Calu3 (cell line): ENCODE measurements at regions not wholly inside any gene's neighbourhood (a gene's known extent, or its start where the extent isn't known, plus 50 kb on each side); places are given as distances from the start of the nearest gene placed in this dataset.
"Not testable (repeated sequence)": the region's sequence is repeated elsewhere in the genome, so short reads cannot be mapped to it uniquely, and the experiment has no call there.

Source experiments
- BruUV-seq: library from RNA; stranded (reverse); fragments of 400-500 nt; replicated peaks from 2 replicates; lab custom pipeline; 2021; lab: Mats Ljungman, UMichigan
- CTCF ChIA-PET: fragments of 300-600 bp; sonication (Branson Sonifier 250); formaldehyde crosslinking; loops from one replicate; lab custom pipeline; 2022; ENCODE audit warnings: antibody characterized with exemption; lab: Charles Lee
- DNase-seq: peaks from one replicate; pipeline ENCODE4 v3.0.0; 2022
- H3K27ac Mint-ChIP-seq: one replicate; pipeline ENCODE4 v1.8.0; 2022; ENCODE audit warnings: mixed read lengths; ENCODE audit not compliant: unreplicated experiment
- H3K27me3 Mint-ChIP-seq: one replicate; pipeline ENCODE4 v1.8.0; 2022; ENCODE audit warnings: mixed read lengths; ENCODE audit not compliant: unreplicated experiment
- H3K36me3 Mint-ChIP-seq: one replicate; pipeline ENCODE4 v1.8.0; 2022; ENCODE audit warnings: mild to moderate bottlenecking, moderate library complexity, mixed read lengths; ENCODE audit not compliant: insufficient read depth, unreplicated experiment
- H3K4me1 Mint-ChIP-seq: one replicate; pipeline ENCODE4 v1.8.0; 2022; ENCODE audit warnings: mild to moderate bottlenecking, low read depth, mixed read lengths; ENCODE audit not compliant: unreplicated experiment
- H3K4me3 Mint-ChIP-seq: one replicate; pipeline ENCODE4 v1.8.0; 2022; ENCODE audit warnings: mild to moderate bottlenecking, low read depth, moderate library complexity, mixed read lengths; ENCODE audit not compliant: unreplicated experiment
- H3K9me3 Mint-ChIP-seq: one replicate; pipeline ENCODE4 v1.8.0; 2022; ENCODE audit warnings: low read depth, mixed read lengths; ENCODE audit not compliant: unreplicated experiment
- CTCF ChIP-seq: fragments of 200-600 bp; IDR thresholded peaks from one replicate; pipeline ENCODE4 v1.8.0; 2022; ENCODE audit warnings: antibody characterized with exemption; ENCODE audit not compliant: unreplicated experiment
- intact Hi-C: fragments of 100-400 bp; cut with micrococcal nuclease; formaldehyde crosslinking; loops from one replicate; pipeline ENCODE4 v1.10.0; 2022; ENCODE audit not compliant: unreplicated experiment

GRCh38 chr14:84336433-84336832, 1193.5 kb upstream of the FLRT2 start:
- H3K4me3 Mint-ChIP-seq: no peak overlapping the region
- DNase-seq: no peak
- CTCF ChIA-PET: no interaction called here

GRCh38 chr14:84340938-84341337, 1189.0 kb upstream of the FLRT2 start:
- CTCF ChIA-PET: no interaction called here
- H3K9me3 Mint-ChIP-seq: peaks cover 8% of the 10 kb centered on the region
- intact Hi-C loops: no loop called here
- no peak for DNase-seq
- no peak overlapping the region for H3K4me3 Mint-ChIP-seq
- H3K27me3 Mint-ChIP-seq: no peaks in the 10 kb centered on the region
- H3K4me1 Mint-ChIP-seq: no peaks in the 10 kb centered on the region
- H3K27ac Mint-ChIP-seq: no peak overlapping the region
- no peaks in the 10 kb centered on the region for H3K36me3 Mint-ChIP-seq
- BruUV-seq: no TSS peak
- no peak for TF ChIP-seq CTCF

More at GRCh38 chr14:84336433-84336832, 1193.5 kb upstream of the FLRT2 start:
- H3K27me3 Mint-ChIP-seq: no peaks in the 10 kb centered on the region
- no peaks in the 10 kb centered on the region for H3K36me3 Mint-ChIP-seq
- intact Hi-C loops: no loop called here
- no peak overlapping the region for H3K27ac Mint-ChIP-seq
- no peak for TF ChIP-seq CTCF
- H3K4me1 Mint-ChIP-seq: no peaks in the 10 kb centered on the region
- H3K9me3 Mint-ChIP-seq: peaks cover 14% of the 10 kb centered on the region
- BruUV-seq: no TSS peak

DNA sequence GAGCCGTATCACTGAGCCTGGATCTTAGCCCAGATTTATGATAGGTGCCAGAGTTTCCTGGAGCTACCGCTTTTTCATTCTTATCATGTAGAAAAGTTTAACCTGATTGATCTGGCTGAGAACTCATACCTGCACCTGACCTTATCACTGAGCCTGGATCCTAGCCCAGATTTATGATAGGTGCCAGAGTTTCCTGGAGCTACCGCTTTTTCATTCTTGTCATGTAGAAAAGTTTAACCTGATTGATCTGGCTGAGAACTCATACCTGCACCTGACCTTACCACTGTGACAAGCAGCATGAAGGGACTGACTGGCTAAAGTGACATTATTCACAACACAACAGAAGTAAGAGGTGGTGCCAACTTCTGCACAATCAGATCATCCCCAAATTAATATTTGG, 1188.1 kb upstream of the FLRT2 start:
- intact Hi-C loops, DNase-seq, H3K4me1 Mint-ChIP-seq, H3K4me3 Mint-ChIP-seq, BruUV-seq, CTCF ChIA-PET, H3K27me3 Mint-ChIP-seq, H3K36me3 Mint-ChIP-seq, H3K27ac Mint-ChIP-seq: not testable (repeated sequence)
- H3K9me3 Mint-ChIP-seq: peaks cover 10% of the 10 kb centered on the region

DNA sequence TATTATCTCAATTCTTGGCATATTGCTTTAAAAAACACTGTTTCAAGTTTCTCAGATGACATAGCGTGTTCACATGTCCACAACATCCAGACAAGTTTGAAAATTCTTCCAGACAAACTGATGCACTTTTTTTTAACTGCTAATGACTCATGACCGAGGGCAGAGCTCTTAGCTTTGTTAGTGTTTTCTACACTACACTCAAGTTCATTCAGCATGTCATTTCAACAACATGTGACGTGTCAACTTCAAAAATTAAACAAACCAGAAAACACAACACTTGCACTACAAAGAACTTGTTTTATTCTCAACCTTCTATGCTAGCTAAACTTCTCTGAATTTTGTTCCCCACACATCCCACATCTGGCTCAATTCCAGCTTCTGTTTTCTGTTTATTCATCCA, 1186.3 kb upstream of the FLRT2 start:
- no peaks in the 10 kb centered on the region for H3K27me3 Mint-ChIP-seq
- no TSS peak for BruUV-seq
- H3K27ac Mint-ChIP-seq: no peak overlapping the region
- no peak for DNase-seq
- CTCF ChIA-PET: no interaction called here
- H3K9me3 Mint-ChIP-seq: peaks cover 11% of the 10 kb centered on the region
- H3K4me1 Mint-ChIP-seq: no peaks in the 10 kb centered on the region
- no peaks in the 10 kb centered on the region for H3K36me3 Mint-ChIP-seq
- intact Hi-C loops: no loop called here
- no peak overlapping the region for H3K4me3 Mint-ChIP-seq
- no peak for TF ChIP-seq CTCF

DNA sequence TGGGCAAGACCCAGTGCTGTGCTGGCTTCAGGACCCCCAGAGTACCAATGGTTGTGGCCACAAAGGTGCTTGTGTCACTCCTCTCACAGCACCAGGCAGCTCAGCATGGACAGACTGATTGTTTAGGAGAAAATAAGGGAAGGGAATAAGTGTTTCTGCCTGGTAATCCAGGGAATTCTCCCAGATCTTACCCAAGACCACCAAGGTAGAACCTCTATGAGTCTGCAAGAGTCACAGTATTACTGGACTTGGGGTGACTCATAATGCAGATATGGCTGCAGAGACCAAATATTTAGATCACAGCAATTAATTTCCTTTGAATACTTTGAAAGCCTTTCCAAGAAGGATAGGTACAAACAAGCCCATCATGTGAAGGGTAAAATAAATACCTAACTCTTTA, 1178.3 kb upstream of the FLRT2 start:
- BruUV-seq: no TSS peak

More for the DNA sequence above, 1178.3 kb upstream of the FLRT2 start:
- no peak for TF ChIP-seq CTCF
- Mint-ChIP-seq H3K27ac (no peak overlapping the region), H3K36me3 (no peaks in the 10 kb centered on the region), H3K27me3 (no peaks in the 10 kb centered on the region), H3K9me3 (peaks cover 19% of the 10 kb centered on the region), H3K4me3 (no peak overlapping the region), H3K4me1 (no peaks in the 10 kb centered on the region)
- DNase-seq: no peak
- intact Hi-C loops: no loop called here
- CTCF ChIA-PET: no interaction called here
